ENCODE measurements at regions not wholly inside any gene's neighbourhood (a gene's known extent, or its start where the extent isn't known, plus 50 kb on each side); places are given as distances from the start of the nearest gene placed in this dataset.

GRCh38 chr5:125327676-125328075, 581.2 kb upstream of the ZNF608 start:
- no peak for DNase-seq (ENCODE audit: low read depth)
- no peak overlapping the region for H3K4me3 ChIP-seq (ENCODE audit: control insufficient read depth, low read depth, low read length)
- TF ChIP-seq CTCF (conservative IDR thresholded peaks at IDR 0.05; ENCODE audit: control insufficient read depth, insufficient read depth, low read depth, low read length) = no peak

- DNase-seq (ENCODE audit: low read depth) = no peak
- no peak overlapping the region for H3K4me3 ChIP-seq (ENCODE audit: control insufficient read depth, low read depth, low read length)
- TF ChIP-seq CTCF (conservative IDR thresholded peaks at IDR 0.05; ENCODE audit: control insufficient read depth, insufficient read depth, low read depth, low read length) = no peak
Measured at GRCh38 chr5:125331987-125332598, 585.7 kb upstream of the ZNF608 start.

GRCh38 chr5:125333416-125333815, 587.0 kb upstream of the ZNF608 start:
- TF ChIP-seq CTCF (conservative IDR thresholded peaks at IDR 0.05; ENCODE audit: control insufficient read depth, insufficient read depth, low read depth, low read length) = no peak
- no peak for DNase-seq (ENCODE audit: low read depth)

GRCh38 chr5:125336401-125336800, 590.0 kb upstream of the ZNF608 start:
- H3K4me3 ChIP-seq (ENCODE audit: control insufficient read depth, low read depth, low read length) = no peak overlapping the region
- TF ChIP-seq CTCF (conservative IDR thresholded peaks at IDR 0.05; ENCODE audit: control insufficient read depth, insufficient read depth, low read depth, low read length) = no peak
- DNase-seq (ENCODE audit: low read depth) = no peak

More at GRCh38 chr5:125333416-125333815, 587.0 kb upstream of the ZNF608 start:
- no peak overlapping the region for H3K4me3 ChIP-seq (ENCODE audit: control insufficient read depth, low read depth, low read length)

GRCh38 chr5:125337294-125337693, 590.9 kb upstream of the ZNF608 start:
- no peak for TF ChIP-seq CTCF (conservative IDR thresholded peaks at IDR 0.05; ENCODE audit: control insufficient read depth, insufficient read depth, low read depth, low read length)
- H3K4me3 ChIP-seq (ENCODE audit: control insufficient read depth, low read depth, low read length) = no peak overlapping the region
- DNase-seq (ENCODE audit: low read depth) = no peak

- H3K4me3 ChIP-seq (ENCODE audit: control insufficient read depth, low read depth, low read length) = no peak overlapping the region
- TF ChIP-seq CTCF (conservative IDR thresholded peaks at IDR 0.05; ENCODE audit: control insufficient read depth, insufficient read depth, low read depth, low read length) = no peak
- no peak for DNase-seq (ENCODE audit: low read depth)
Measured at GRCh38 chr5:125338440-125339174, 592.2 kb upstream of the ZNF608 start.

Measured in fibroblast of mammary gland (primary cell).